GM23338 (cell line): ENCODE measurements at regions not wholly inside any gene's neighbourhood (a gene's known extent, or its start where the extent isn't known, plus 50 kb on each side); places are given as distances from the start of the nearest gene placed in this dataset.

ENCODE experiments used
- ATAC-seq: fragments of 200-7000 bp; cut with Tn5 transposase; 3 replicates; pipeline ENCODE4 v1.9.1; 2020
- DNase-seq: peaks from one replicate; pipeline ENCODE4 v3.0.0-alpha.2; 2015; ENCODE audit warnings: low spot score
- H2AFZ ChIP-seq: fragments of 200-600 bp; sonication (generic); 2 replicates; pipeline ENCODE4 v1.8.0; 2016; ENCODE audit warnings: antibody characterized with exemption, mild to moderate bottlenecking, moderate library complexity
- H3F3A ChIP-seq: fragments of 200-600 bp; sonication (generic); replicated peaks from 2 replicates; pipeline ENCODE4 v1.8.0; 2017; ENCODE audit warnings: antibody characterized with exemption, mixed run types, low read depth
- H3K27ac ChIP-seq: fragments of 200-600 bp; sonication (generic); 2 replicates; pipeline ENCODE4 v1.6.1; 2016; ENCODE audit warnings: low read depth
- H3K27me3 ChIP-seq: fragments of 200-600 bp; sonication (generic); 2 replicates; pipeline ENCODE4 v1.8.0; 2016; ENCODE audit warnings: mild to moderate bottlenecking, mixed run types, moderate library complexity; ENCODE audit not compliant: insufficient read depth
- H3K36me3 ChIP-seq: fragments of 200-600 bp; sonication (generic); 2 replicates; pipeline ENCODE4 v1.8.0; 2016; ENCODE audit warnings: mild to moderate bottlenecking; ENCODE audit not compliant: insufficient read depth
- H3K4me1 ChIP-seq: fragments of 200-600 bp; sonication (generic); 2 replicates; pipeline ENCODE4 v1.8.0; 2016; ENCODE audit warnings: mild to moderate bottlenecking, moderate library complexity; ENCODE audit not compliant: insufficient read depth
- H3K4me2 ChIP-seq: fragments of 200-600 bp; sonication (generic); 2 replicates; pipeline ENCODE4 v1.7.1; 2017; ENCODE audit warnings: mixed run types
- H3K4me3 ChIP-seq: fragments of 200-600 bp; sonication (generic); 2 replicates; pipeline ENCODE4 v1.6.1; 2016; ENCODE audit warnings: mixed run types
- H3K79me2 ChIP-seq: fragments of 200-600 bp; sonication (generic); replicated peaks from 2 replicates; pipeline ENCODE4 v1.8.0; 2017; ENCODE audit warnings: mild to moderate bottlenecking; ENCODE audit not compliant: insufficient read depth
- H3K9me2 ChIP-seq: fragments of 200-600 bp; sonication (generic); 2 replicates; pipeline ENCODE4 v1.8.0; 2017; ENCODE audit not compliant: insufficient read depth
- H4K20me1 ChIP-seq: fragments of 200-600 bp; sonication (generic); replicated peaks from 2 replicates; pipeline ENCODE4 v1.8.0; 2017; ENCODE audit warnings: mild to moderate bottlenecking; ENCODE audit not compliant: insufficient read depth
- H3K27ac Mint-ChIP-seq: 2 replicates; pipeline ENCODE4 v1.8.0; 2020; ENCODE audit warnings: inconsistent platforms, mild to moderate bottlenecking, moderate library complexity, mixed read lengths
- H3K27me3 Mint-ChIP-seq: 3 replicates; pipeline ENCODE4 v1.8.0; 2022; ENCODE audit warnings: low read depth, mild to moderate bottlenecking, moderate library complexity, mixed read lengths, inconsistent platforms; ENCODE audit not compliant: insufficient read depth, poor library complexity
- H3K36me3 Mint-ChIP-seq: 3 replicates; pipeline ENCODE4 v1.8.0; 2021; ENCODE audit warnings: low read depth, mild to moderate bottlenecking, inconsistent platforms, moderate library complexity, mixed read lengths
- H3K4me1 Mint-ChIP-seq: 3 replicates; pipeline ENCODE4 v1.8.0; 2020; ENCODE audit warnings: mild to moderate bottlenecking, inconsistent platforms, mixed read lengths
- H3K4me3 Mint-ChIP-seq: 3 replicates; pipeline ENCODE4 v1.8.0; 2021; ENCODE audit warnings: moderate library complexity, mild to moderate bottlenecking, inconsistent platforms, mixed read lengths
- H3K9me3 Mint-ChIP-seq: 3 replicates; pipeline ENCODE4 v1.8.0; 2020; ENCODE audit warnings: moderate library complexity, mild to moderate bottlenecking, inconsistent platforms, mixed read lengths
- REST ChIP-seq: IDR thresholded peaks from one replicate; pipeline ENCODE4 v1.6.1; 2018; ENCODE audit warnings: antibody characterized with exemption; ENCODE audit not compliant: unreplicated experiment
- STAT1 ChIP-seq: IDR thresholded peaks from one replicate; pipeline ENCODE4 v1.6.1; 2016; ENCODE audit warnings: antibody characterized with exemption; ENCODE audit not compliant: unreplicated experiment
- ZNF462 ChIP-seq: fragments of 250-450 bp; sonication (Bioruptor Pico); IDR thresholded peaks from 2 replicates; pipeline ENCODE4 v1.5.0; 2020; ENCODE audit warnings: mild to moderate bottlenecking, moderate library complexity

GRCh38 chr2:76675212-76675611 lies 847.0 kb downstream of the LRRTM4 start:
- Histone ChIP-seq H3K9me2 (no peaks in the 10 kb centered on the region), H3K4me1 (peaks cover 22% of the 10 kb centered on the region), H3F3A (no peaks in the 10 kb centered on the region), H4K20me1 (no peaks in the 10 kb centered on the region), H3K27me3 (no peaks in the 10 kb centered on the region), H3K4me2 (no peak overlapping the region), H2AFZ (no peak overlapping the region), H3K4me3 (no peak overlapping the region), H3K27ac (no peak overlapping the region), H3K79me2 (no peaks in the 10 kb centered on the region), H3K36me3 (no peaks in the 10 kb centered on the region)
- Mint-ChIP-seq H3K36me3 (no peaks in the 10 kb centered on the region), H3K4me3 (no peak overlapping the region), H3K4me1 (peaks cover 18% of the 10 kb centered on the region; the same call in 2 of the 3 replicates), H3K27me3 (no peaks in the 10 kb centered on the region), H3K27ac (no peak overlapping the region), H3K9me3 (no peaks in the 10 kb centered on the region)
- DNase-seq (no peak), ATAC-seq (no peak)
- no peak for TF ChIP-seq ZNF462 (CRISPR knock-in tag)
- no peak for TF ChIP-seq STAT1
- no peak for TF ChIP-seq REST
